K562 (cell line): ENCODE measurements at regions not wholly inside any gene's neighbourhood (a gene's known extent, or its start where the extent isn't known, plus 50 kb on each side); places are given as distances from the start of the nearest gene placed in this dataset.

Experiments
- ATAC-seq: fragments of 200-7000 bp; cut with Tn5 transposase; 3 replicates; pipeline ENCODE4 v1.9.1; 2020; ENCODE audit warnings: moderate library complexity
- BruUV-seq: library from RNA; stranded (reverse); fragments of 400-500 nt; replicated peaks from 2 replicates; lab custom pipeline; 2021; lab: Mats Ljungman, UMichigan
- CTCF ChIA-PET: fragments of 300-600 bp; formaldehyde crosslinking; extraction: SDS; loops from one replicate; lab custom pipeline; 2021; ENCODE audit warnings: low intra/inter-chr PET ratio; lab: Yijun Ruan, JAX
- POLR2A ChIA-PET: fragments of 300-600, 350-650 bp; sonication (Branson Sonifier 250); formaldehyde crosslinking; extraction: SDS; loops from one replicate; lab custom pipeline; 2021; ENCODE audit warnings: antibody characterized with exemption, inconsistent platforms; lab: Yijun Ruan, JAX
- DNase-seq, 4 experiments: peaks; one replicate each; pipeline versions ENCODE4 v3.0.0 to v3.0.0-alpha.2; 2011 to 2018; ENCODE audit warnings: low spot score in 3 of 4, mixed read lengths in 3 of 4; ENCODE audit errors: extremely low read depth in 1 of 4
- FAIRE-seq: peaks from 2 replicates; lab custom pipeline; 2011; peaks lifted over from hg19 to GRCh38; lab: Jason Lieb, UNC
- H2AFZ ChIP-seq: 2 replicates; pipeline ENCODE4 v1.6.0; 2011; ENCODE audit warnings: low read depth, low read length, control low read depth, inconsistent platforms
- H3K27ac ChIP-seq: fragments of 200-600 bp; 3 replicates; pipeline ENCODE4 v1.8.0; 2011; ENCODE audit warnings: low read depth, mild to moderate bottlenecking, control low read depth, inconsistent platforms, low read length, moderate library complexity, mixed read lengths; ENCODE audit errors: extremely low read depth
- H3K27me3 ChIP-seq, 2 experiments: fragments of 300-600 bp in 1 of 2; 2 replicates in 1 of 2; 3 replicates in 1 of 2; pipeline versions ENCODE4 v1.6.0 to v1.8.0; 2011; ENCODE audit warnings: inconsistent platforms in 2 of 2, low read length in 2 of 2, mild to moderate bottlenecking in 1 of 2, mixed read lengths in 1 of 2, moderate library complexity in 1 of 2; ENCODE audit not compliant: control insufficient read depth in 2 of 2, insufficient read depth in 2 of 2
- H3K36me3 ChIP-seq: fragments of 300-600 bp; 3 replicates; pipeline ENCODE4 v1.8.0; 2011; ENCODE audit warnings: mild to moderate bottlenecking, low read length, inconsistent platforms; ENCODE audit not compliant: control insufficient read depth, insufficient read depth
- H3K4me1 ChIP-seq, 2 experiments: fragments of 200-600 bp in 1 of 2; replicated peaks in 1 of 2; 2 replicates in 1 of 2; 3 replicates in 1 of 2; pipeline versions ENCODE4 v1.5.1 to v1.8.0; 2011; ENCODE audit warnings: inconsistent platforms in 2 of 2, low read length in 2 of 2, mild to moderate bottlenecking in 1 of 2, mixed read lengths in 1 of 2, moderate library complexity in 1 of 2; ENCODE audit not compliant: control insufficient read depth in 2 of 2, insufficient read depth in 2 of 2
- H3K4me2 ChIP-seq: 2 replicates; pipeline ENCODE4 v1.6.1; 2011; ENCODE audit warnings: low read length, control low read depth, inconsistent platforms, mixed read lengths; ENCODE audit not compliant: insufficient read depth
- H3K4me3 ChIP-seq: fragments of 200-600 bp; sonication (generic), shearing (Covaris generic); 2 replicates; pipeline ENCODE4 v1.5.1; 2016; ENCODE audit warnings: control low read depth, inconsistent platforms
- H3K79me2 ChIP-seq: fragments of 200-600 bp; 3 replicates; pipeline ENCODE4 v1.8.0; 2011; ENCODE audit warnings: low read length, inconsistent platforms; ENCODE audit not compliant: control insufficient read depth, insufficient read depth
- H3K9ac ChIP-seq, 2 experiments: 2 replicates each; pipeline versions ENCODE4 v1.6.0 to v1.6.1; 2011; ENCODE audit warnings: low read depth in 2 of 2, low read length in 2 of 2, control low read depth in 1 of 2, inconsistent platforms in 1 of 2, mild to moderate bottlenecking in 1 of 2, mixed read lengths in 1 of 2; ENCODE audit not compliant: insufficient read depth in 1 of 2
- H3K9me1 ChIP-seq: one replicate; pipeline ENCODE4 v1.6.0; 2011; ENCODE audit warnings: inconsistent platforms, mild to moderate bottlenecking, low read length, moderate library complexity; ENCODE audit not compliant: control insufficient read depth, insufficient read depth
- H3K9me3 ChIP-seq: replicated peaks from 2 replicates; pipeline ENCODE4 v1.5.1; 2011; ENCODE audit warnings: low read depth, low read length, inconsistent platforms; ENCODE audit not compliant: control insufficient read depth, insufficient read depth
- H4K20me1 ChIP-seq: replicated peaks from 2 replicates; pipeline ENCODE4 v1.6.1; 2011; ENCODE audit warnings: low read length, inconsistent platforms, mixed read lengths; ENCODE audit not compliant: control insufficient read depth, insufficient read depth
- ETV6 ChIP-seq, 3 experiments: fragments of 150-350 bp in 1 of 3; sonication (generic) in 1 of 3; formaldehyde crosslinking in 1 of 3; IDR thresholded peaks; 2 replicates each; pipeline versions ENCODE4 v1.6.1 to v1.8.0; 2014 to 2022; ENCODE audit warnings: borderline replicate concordance in 2 of 3, low read depth in 2 of 3, antibody characterized with exemption in 1 of 3, low read length in 1 of 3, mild to moderate bottlenecking in 1 of 3, missing genetic modification reagents in 1 of 3
- FOSL1 ChIP-seq: fragments of 200-800 bp; sonication (Bioruptor generic); conservative IDR thresholded peaks from 2 replicates; pipeline ENCODE4 v1.6.1; 2016; ENCODE audit warnings: missing genetic modification characterization, missing compliant biosample characterization
- NFE2 ChIP-seq: IDR thresholded peaks from 2 replicates; pipeline ENCODE4 v1.6.1; 2014; ENCODE audit warnings: antibody characterized with exemption, low read depth
- SIRT6 ChIP-seq: IDR thresholded peaks from one replicate; pipeline ENCODE4 v1.6.1; 2012; ENCODE audit warnings: low read depth, mild to moderate bottlenecking, control low read depth, inconsistent platforms, low read length, moderate library complexity
- WGBS: fragments of 100-300 bp; shearing (Covaris generic); methylation state at CpG from one replicate; pipeline ENCODE4 v1.1.6; 2016; ENCODE audit warnings: low coverage, mixed read lengths; ENCODE audit not compliant: insufficient coverage; ENCODE audit errors: missing lambda C conversion rate; 5-methylcytosine and 5-hydroxymethylcytosine counted together
- in situ Hi-C: fragments of 300-500 bp; cut with MboI; formaldehyde crosslinking; loops from 4 replicates; pipeline ENCODE4 v1.15.0; 2018; ENCODE audit warnings: inconsistent platforms, mixed read lengths
- intact Hi-C: fragments of 100-400 bp; cut with micrococcal nuclease; formaldehyde crosslinking; loops from 2 replicates; pipeline ENCODE4 v1.14.2; 2022
- TF ChIP-seq, protein P1 (sequence below): fragments of 450-650 bp; IDR thresholded peaks from 2 replicates; pipeline ENCODE4 v1.6.1; 2017; ENCODE audit warnings: antibody characterized with exemption

- TF ChIP-seq FOSL1 (tag) = no peak
Observed at GRCh38 chr11:100592619-100593260, 94.3 kb upstream of the ARHGAP42 start (continued).

DNA sequence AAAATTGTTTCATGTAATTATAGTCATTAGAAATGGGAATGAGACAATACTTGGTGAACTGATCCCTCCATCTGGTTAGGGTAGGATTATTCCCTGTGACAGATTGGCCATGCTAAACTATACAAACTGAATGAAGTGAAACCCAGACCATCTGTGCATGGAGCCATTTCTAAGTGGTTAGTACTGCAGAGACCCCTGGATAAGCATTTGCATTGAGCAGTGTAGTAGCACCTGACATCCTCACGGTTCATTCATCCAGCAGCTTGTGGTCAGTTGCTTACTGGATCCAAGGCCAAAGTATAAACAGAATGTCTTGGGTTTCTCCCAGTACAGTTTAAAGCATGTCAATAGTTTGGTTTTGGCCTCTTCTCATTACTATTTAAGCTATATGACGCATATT lies 93.8 kb upstream of the ARHGAP42 start:
- H3K4me3 ChIP-seq = no peak overlapping the region
- H4K20me1 ChIP-seq = no peaks in the 10 kb centered on the region
- H3K9me1 ChIP-seq = no peaks in the 10 kb centered on the region
- DNase-seq (no peak), FAIRE-seq (no peak), ATAC-seq (no peak)
- WGBS = 3% methylated on average over 2 of the region's 2 CpGs
- no peaks in the 10 kb centered on the region for H3K79me2 ChIP-seq
- in situ Hi-C loops (no loop called here), intact Hi-C loops (no loop called here)
- H2AFZ ChIP-seq = no peak overlapping the region
- no TSS peak for BruUV-seq
- H3K36me3 ChIP-seq = no peaks in the 10 kb centered on the region
- H3K4me1 ChIP-seq = no peaks in the 10 kb centered on the region
- POLR2A ChIA-PET = no interaction called here
- CTCF ChIA-PET = no interaction called here
- no peak overlapping the region for H3K9ac ChIP-seq
- H3K4me2 ChIP-seq = no peak overlapping the region
- H3K27me3 ChIP-seq = no peaks in the 10 kb centered on the region
- no peak overlapping the region for H3K27ac ChIP-seq
- H3K9me3 ChIP-seq = no peaks in the 10 kb centered on the region
- TF ChIP-seq SIRT6 (no peak), NFE2 (no peak), ETV6 (IDR thresholded peaks at IDR 0.05; ENCODE audit: borderline replicate concordance in 1 of 2, low read depth in 2 of 2, low read length in 1 of 2) (no peak), ETV6 (CRISPR knock-in tag; IDR thresholded peaks at IDR 0.05; ENCODE audit: borderline replicate concordance) (no peak)
- TF ChIP-seq, protein P1, sequence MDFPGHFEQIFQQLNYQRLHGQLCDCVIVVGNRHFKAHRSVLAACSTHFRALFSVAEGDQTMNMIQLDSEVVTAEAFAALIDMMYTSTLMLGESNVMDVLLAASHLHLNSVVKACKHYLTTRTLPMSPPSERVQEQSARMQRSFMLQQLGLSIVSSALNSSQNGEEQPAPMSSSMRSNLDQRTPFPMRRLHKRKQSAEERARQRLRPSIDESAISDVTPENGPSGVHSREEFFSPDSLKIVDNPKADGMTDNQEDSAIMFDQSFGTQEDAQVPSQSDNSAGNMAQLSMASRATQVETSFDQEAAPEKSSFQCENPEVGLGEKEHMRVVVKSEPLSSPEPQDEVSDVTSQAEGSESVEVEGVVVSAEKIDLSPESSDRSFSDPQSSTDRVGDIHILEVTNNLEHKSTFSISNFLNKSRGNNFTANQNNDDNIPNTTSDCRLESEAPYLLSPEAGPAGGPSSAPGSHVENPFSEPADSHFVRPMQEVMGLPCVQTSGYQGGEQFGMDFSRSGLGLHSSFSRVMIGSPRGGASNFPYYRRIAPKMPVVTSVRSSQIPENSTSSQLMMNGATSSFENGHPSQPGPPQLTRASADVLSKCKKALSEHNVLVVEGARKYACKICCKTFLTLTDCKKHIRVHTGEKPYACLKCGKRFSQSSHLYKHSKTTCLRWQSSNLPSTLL = no peak
- TF ChIP-seq, all 486 proteins: peak for 0
